Sigmoid colon (tissue), 4 donors: ENCODE measurements at regions not wholly inside any gene's neighbourhood (a gene's known extent, or its start where the extent isn't known, plus 50 kb on each side); places are given as distances from the start of the nearest gene placed in this dataset.

Experiments
- CTCF ChIP-seq, 4 experiments: fragments of 450-650 bp in 3 of 4; fragments of 200-600 bp in 1 of 4; IDR thresholded peaks; one replicate each; pipeline ENCODE4 v1.5.1; 2016 to 2019; ENCODE audit warnings: antibody characterized with exemption in 4 of 4, mild to moderate bottlenecking in 3 of 4, moderate library complexity in 2 of 4
- POLR2AphosphoS5 ChIP-seq, 4 donors: sonication (generic); formaldehyde crosslinking; IDR thresholded peaks; one replicate each; pipeline ENCODE4 v1.6.1; 2017; ENCODE audit warnings: antibody characterized with exemption in 4 of 4

- TF ChIP-seq POLR2AphosphoS5 (IDR thresholded peaks at IDR 0.05) = no peak
- TF ChIP-seq CTCF (IDR thresholded peaks at IDR 0.05) = no peak
These were observed 86.5 kb downstream of the CDCA7 start for GRCh38 chr2:173441222-173441621.
